Keratinocyte (primary cell): ENCODE measurements at regions not wholly inside any gene's neighbourhood (a gene's known extent, or its start where the extent isn't known, plus 50 kb on each side); places are given as distances from the start of the nearest gene placed in this dataset.

Experiments used
- DNase-seq: peaks from one replicate; pipeline ENCODE4 v3.0.0-alpha.2; 2011; ENCODE audit warnings: low read depth, missing footprints, low spot score
- FAIRE-seq: peaks from 2 replicates; lab custom pipeline; 2011; peaks lifted over from hg19 to GRCh38; lab: Jason Lieb, UNC
- H2AFZ ChIP-seq: 2 replicates; pipeline ENCODE4 v1.6.0; 2012; ENCODE audit warnings: low read length, control low read depth, inconsistent platforms; ENCODE audit not compliant: control insufficient read depth
- H3K27ac ChIP-seq: 2 replicates; pipeline ENCODE4 v1.5.1; 2011; ENCODE audit warnings: low read length; ENCODE audit not compliant: control insufficient read depth, insufficient read depth
- H3K27me3 ChIP-seq: 3 replicates; pipeline ENCODE4 v1.6.0; 2011; ENCODE audit warnings: low read length; ENCODE audit not compliant: control insufficient read depth, insufficient read depth; ENCODE audit errors: extremely low read depth
- H3K36me3 ChIP-seq, 2 experiments: 2 replicates in 1 of 2; 3 replicates in 1 of 2; pipeline ENCODE4 v1.5.1; 2011; ENCODE audit warnings: low read length in 2 of 2, mild to moderate bottlenecking in 1 of 2; ENCODE audit not compliant: control insufficient read depth in 2 of 2, insufficient read depth in 2 of 2; ENCODE audit errors: extremely low read depth in 1 of 2
- H3K4me1 ChIP-seq: 3 replicates; pipeline ENCODE4 v1.5.1; 2011; ENCODE audit warnings: low read length; ENCODE audit not compliant: control insufficient read depth, insufficient read depth; ENCODE audit errors: extremely low read depth
- H3K4me2 ChIP-seq: 3 replicates; pipeline ENCODE4 v1.6.0; 2011; ENCODE audit warnings: low read depth, low read length; ENCODE audit not compliant: control insufficient read depth, insufficient read depth; ENCODE audit errors: extremely low read depth
- H3K4me3 ChIP-seq, 3 experiments: fragments of 200-600 bp in 1 of 3; sonication (generic) in 1 of 3; 2 replicates in 2 of 3; 3 replicates in 1 of 3; pipeline ENCODE4 v1.5.1; 2011 to 2016; ENCODE audit warnings: low read length in 3 of 3, mild to moderate bottlenecking in 3 of 3, control low read depth in 2 of 3, inconsistent platforms in 1 of 3, low read depth in 1 of 3, mixed read lengths in 1 of 3, mixed run types in 1 of 3, moderate library complexity in 1 of 3; ENCODE audit not compliant: control insufficient read depth in 2 of 3, insufficient read depth in 2 of 3; ENCODE audit errors: extremely low read depth in 1 of 3
- H3K79me2 ChIP-seq: 2 replicates; pipeline ENCODE4 v1.6.0; 2012; ENCODE audit warnings: low read length; ENCODE audit not compliant: control insufficient read depth, insufficient read depth
- H3K9ac ChIP-seq: 3 replicates; pipeline ENCODE4 v1.6.0; 2011; ENCODE audit warnings: low read length; ENCODE audit not compliant: control insufficient read depth, insufficient read depth; ENCODE audit errors: extremely low read depth
- H3K9me1 ChIP-seq: 3 replicates; pipeline ENCODE4 v1.6.0; 2011; ENCODE audit warnings: low read length; ENCODE audit not compliant: control insufficient read depth, insufficient read depth; ENCODE audit errors: extremely low read depth
- H3K9me3 ChIP-seq: 2 replicates; pipeline ENCODE4 v1.5.1; 2012; ENCODE audit warnings: low read depth, low read length; ENCODE audit not compliant: control insufficient read depth
- H4K20me1 ChIP-seq: 3 replicates; pipeline ENCODE4 v1.6.0; 2011; ENCODE audit warnings: low read length; ENCODE audit not compliant: control insufficient read depth, insufficient read depth; ENCODE audit errors: extremely low read depth
- EZH2 ChIP-seq: IDR thresholded peaks from one replicate; pipeline ENCODE4 v1.6.1; 2012; ENCODE audit warnings: inconsistent platforms, mild to moderate bottlenecking, low read length, moderate library complexity
- dilution Hi-C: fragments of 300-500 bp; cut with MboI; formaldehyde crosslinking; loops from one replicate; pipeline ENCODE4 v1.7.0; 2020; ENCODE audit warnings: low sequenced_read_pairs; ENCODE audit not compliant: extremely low pct_ligation_motif_present
- TF ChIP-seq, protein P1 (sequence below), 3 experiments: IDR thresholded peaks in 1 of 3; conservative IDR thresholded peaks in 1 of 3; optimal IDR thresholded peaks in 1 of 3; 2 replicates in 2 of 3; 3 replicates in 1 of 3; pipeline versions ENCODE3 to v1.5.1; 2011; ENCODE audit warnings: low read length in 3 of 3, mild to moderate bottlenecking in 3 of 3, moderate library complexity in 2 of 3, control low read depth in 1 of 3, inconsistent platforms in 1 of 3; ENCODE audit not compliant: insufficient read depth in 2 of 3; ENCODE audit errors: extremely low read depth in 1 of 3

DNA sequence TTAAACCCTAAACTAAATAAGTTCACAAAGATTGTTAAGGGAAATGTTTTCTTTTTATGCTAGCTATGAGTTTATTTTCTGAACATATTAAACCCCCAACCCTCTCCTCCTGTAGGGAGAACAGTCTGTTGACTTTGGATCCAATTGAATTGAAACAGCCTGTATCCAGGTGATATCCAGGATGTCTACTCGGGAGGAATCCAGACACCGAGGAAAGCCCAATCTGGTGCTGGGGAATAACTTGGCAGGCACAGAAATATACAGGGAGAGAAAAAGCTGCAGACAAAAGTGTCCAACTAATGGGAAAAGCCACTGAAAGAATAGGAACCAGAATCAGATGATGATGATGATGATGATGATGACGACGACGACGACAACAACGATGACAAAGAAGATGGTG lies 93.9 kb upstream of the API5 start:
- H3K4me3 ChIP-seq = no peak overlapping the region
- no peak overlapping the region for H2AFZ ChIP-seq
- H3K4me2 ChIP-seq = no peak overlapping the region
- DNase-seq (no peak), FAIRE-seq (no peak)
- H3K9ac ChIP-seq = no peak overlapping the region
- H3K36me3 ChIP-seq = no peaks in the 10 kb centered on the region
- H3K9me1 ChIP-seq = no peaks in the 10 kb centered on the region
- H3K9me3 ChIP-seq = no peaks in the 10 kb centered on the region
- no peaks in the 10 kb centered on the region for H3K79me2 ChIP-seq
- no peaks in the 10 kb centered on the region for H3K4me1 ChIP-seq
- H3K27ac ChIP-seq = no peak overlapping the region
- dilution Hi-C loops = no loop called here
- no peaks in the 10 kb centered on the region for H3K27me3 ChIP-seq
- no peaks in the 10 kb centered on the region for H4K20me1 ChIP-seq
- TF ChIP-seq, protein P1, sequence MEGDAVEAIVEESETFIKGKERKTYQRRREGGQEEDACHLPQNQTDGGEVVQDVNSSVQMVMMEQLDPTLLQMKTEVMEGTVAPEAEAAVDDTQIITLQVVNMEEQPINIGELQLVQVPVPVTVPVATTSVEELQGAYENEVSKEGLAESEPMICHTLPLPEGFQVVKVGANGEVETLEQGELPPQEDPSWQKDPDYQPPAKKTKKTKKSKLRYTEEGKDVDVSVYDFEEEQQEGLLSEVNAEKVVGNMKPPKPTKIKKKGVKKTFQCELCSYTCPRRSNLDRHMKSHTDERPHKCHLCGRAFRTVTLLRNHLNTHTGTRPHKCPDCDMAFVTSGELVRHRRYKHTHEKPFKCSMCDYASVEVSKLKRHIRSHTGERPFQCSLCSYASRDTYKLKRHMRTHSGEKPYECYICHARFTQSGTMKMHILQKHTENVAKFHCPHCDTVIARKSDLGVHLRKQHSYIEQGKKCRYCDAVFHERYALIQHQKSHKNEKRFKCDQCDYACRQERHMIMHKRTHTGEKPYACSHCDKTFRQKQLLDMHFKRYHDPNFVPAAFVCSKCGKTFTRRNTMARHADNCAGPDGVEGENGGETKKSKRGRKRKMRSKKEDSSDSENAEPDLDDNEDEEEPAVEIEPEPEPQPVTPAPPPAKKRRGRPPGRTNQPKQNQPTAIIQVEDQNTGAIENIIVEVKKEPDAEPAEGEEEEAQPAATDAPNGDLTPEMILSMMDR (optimal IDR thresholded peaks at IDR 0.05 in 1 of 3, IDR thresholded peaks at IDR 0.05 in 1 of 3, conservative IDR thresholded peaks at IDR 0.05 in 1 of 3; ENCODE audit: extremely low read depth in 1 of 3, insufficient read depth in 2 of 3, low read length in 3 of 3) = no peak
- no peak for TF ChIP-seq EZH2

DNA sequence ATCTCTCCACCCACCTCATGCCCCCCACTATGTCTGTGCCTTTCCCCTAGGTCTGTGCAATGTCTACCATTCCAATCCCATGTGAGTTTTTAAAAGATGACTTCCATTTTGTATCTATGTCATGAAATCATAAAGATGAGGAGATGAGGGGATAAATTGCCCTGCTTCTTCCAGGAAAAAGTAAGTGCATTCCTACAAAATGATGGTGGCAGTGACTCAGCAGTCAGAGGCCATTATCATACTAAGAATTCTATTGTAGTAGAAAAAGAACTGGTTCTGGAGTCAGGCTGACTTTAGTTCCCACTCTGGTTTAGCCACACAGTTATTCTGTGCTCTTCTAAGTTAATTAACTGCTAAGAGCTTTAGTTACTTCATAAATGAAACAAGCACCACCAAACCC lies 89.6 kb upstream of the API5 start:
- Histone ChIP-seq H2AFZ (no peak overlapping the region), H3K27me3 (no peaks in the 10 kb centered on the region), H3K79me2 (no peaks in the 10 kb centered on the region), H3K4me2 (no peak overlapping the region), H3K27ac (no peak overlapping the region), H4K20me1 (no peaks in the 10 kb centered on the region), H3K4me3 (no peak overlapping the region), H3K36me3 (no peaks in the 10 kb centered on the region), H3K9ac (no peak overlapping the region), H3K4me1 (no peaks in the 10 kb centered on the region), H3K9me3 (no peaks in the 10 kb centered on the region), H3K9me1 (no peaks in the 10 kb centered on the region)
- DNase-seq = no peak
- dilution Hi-C loops = no loop called here
- no peak for FAIRE-seq
- no peak for TF ChIP-seq EZH2
- TF ChIP-seq, protein P1 (optimal IDR thresholded peaks at IDR 0.05 in 1 of 3, IDR thresholded peaks at IDR 0.05 in 1 of 3, conservative IDR thresholded peaks at IDR 0.05 in 1 of 3; ENCODE audit: extremely low read depth in 1 of 3, insufficient read depth in 2 of 3, low read length in 3 of 3) = no peak
